Astrocyte (in vitro differentiated cells and primary cell): ENCODE measurements at regions not wholly inside any gene's neighbourhood (a gene's known extent, or its start where the extent isn't known, plus 50 kb on each side); places are given as distances from the start of the nearest gene placed in this dataset.

Experiments used
- DNase-seq: peaks from one replicate; pipeline ENCODE4 v3.0.0-alpha.2; 2010; ENCODE audit warnings: low read depth
- FAIRE-seq: peaks from 2 replicates; lab custom pipeline; 2011; peaks lifted over from hg19 to GRCh38; lab: Jason Lieb, UNC
- H2AFZ ChIP-seq: 2 replicates; pipeline ENCODE4 v1.6.0; 2012; ENCODE audit warnings: low read depth, low read length, inconsistent platforms
- H3K27ac ChIP-seq: 2 replicates; pipeline ENCODE4 v1.5.1; 2011; ENCODE audit warnings: low read depth, low read length, inconsistent platforms
- H3K27me3 ChIP-seq: 2 replicates; pipeline ENCODE4 v1.6.0; 2011; ENCODE audit warnings: low read length, inconsistent platforms; ENCODE audit not compliant: insufficient read depth
- H3K36me3 ChIP-seq: 2 replicates; pipeline ENCODE4 v1.5.1; 2011; ENCODE audit warnings: low read length, inconsistent platforms; ENCODE audit not compliant: insufficient read depth
- H3K4me1 ChIP-seq: 2 replicates; pipeline ENCODE4 v1.5.1; 2011; ENCODE audit warnings: low read length, inconsistent platforms; ENCODE audit not compliant: insufficient read depth
- H3K4me2 ChIP-seq: 2 replicates; pipeline ENCODE4 v1.6.0; 2012; ENCODE audit warnings: low read length, inconsistent platforms
- H3K4me3 ChIP-seq: 2 replicates; pipeline ENCODE4 v1.5.1; 2011; ENCODE audit warnings: low read depth, mild to moderate bottlenecking, low read length, inconsistent platforms; ENCODE audit not compliant: insufficient read depth
- H3K79me2 ChIP-seq: 2 replicates; pipeline ENCODE4 v1.6.0; 2012; ENCODE audit warnings: mild to moderate bottlenecking, low read length, inconsistent platforms; ENCODE audit not compliant: insufficient read depth
- H3K9ac ChIP-seq: 2 replicates; pipeline ENCODE4 v1.6.0; 2012; ENCODE audit warnings: mild to moderate bottlenecking, low read length, inconsistent platforms
- H3K9me3 ChIP-seq: 2 replicates; pipeline ENCODE4 v1.5.1; 2012; ENCODE audit warnings: low read depth, mild to moderate bottlenecking, low read length, inconsistent platforms; ENCODE audit not compliant: insufficient read depth
- H4K20me1 ChIP-seq: 2 replicates; pipeline ENCODE4 v1.6.0; 2012; ENCODE audit warnings: low read length, inconsistent platforms; ENCODE audit not compliant: insufficient read depth
- H3K27ac Mint-ChIP-seq: one replicate; pipeline ENCODE4 v1.8.0; 2021; ENCODE audit warnings: mild to moderate bottlenecking, mixed read lengths; ENCODE audit not compliant: unreplicated experiment
- H3K27me3 Mint-ChIP-seq: one replicate; pipeline ENCODE4 v1.8.0; 2021; ENCODE audit warnings: low read depth, mixed read lengths; ENCODE audit not compliant: unreplicated experiment
- H3K36me3 Mint-ChIP-seq: one replicate; pipeline ENCODE4 v1.8.0; 2021; ENCODE audit warnings: low read depth, mixed read lengths; ENCODE audit not compliant: unreplicated experiment
- H3K4me1 Mint-ChIP-seq: one replicate; pipeline ENCODE4 v1.8.0; 2021; ENCODE audit warnings: low read depth, mixed read lengths; ENCODE audit not compliant: unreplicated experiment
- H3K4me3 Mint-ChIP-seq: one replicate; pipeline ENCODE4 v1.8.0; 2021; ENCODE audit warnings: mild to moderate bottlenecking, moderate library complexity, mixed read lengths; ENCODE audit not compliant: unreplicated experiment
- H3K9me3 Mint-ChIP-seq: one replicate; pipeline ENCODE4 v1.8.0; 2021; ENCODE audit warnings: mild to moderate bottlenecking, mixed read lengths; ENCODE audit not compliant: unreplicated experiment
- EZH2 ChIP-seq: IDR thresholded peaks from 2 replicates; pipeline ENCODE4 v1.6.1; 2012; ENCODE audit warnings: mild to moderate bottlenecking, low read length, inconsistent platforms; ENCODE audit not compliant: insufficient read depth
- TF ChIP-seq, protein P1 (sequence below): IDR thresholded peaks from 2 replicates; pipeline ENCODE4 v1.5.1; 2011; ENCODE audit warnings: low read depth, mild to moderate bottlenecking, inconsistent platforms, low read length, moderate library complexity; ENCODE audit not compliant: insufficient read depth

DNA sequence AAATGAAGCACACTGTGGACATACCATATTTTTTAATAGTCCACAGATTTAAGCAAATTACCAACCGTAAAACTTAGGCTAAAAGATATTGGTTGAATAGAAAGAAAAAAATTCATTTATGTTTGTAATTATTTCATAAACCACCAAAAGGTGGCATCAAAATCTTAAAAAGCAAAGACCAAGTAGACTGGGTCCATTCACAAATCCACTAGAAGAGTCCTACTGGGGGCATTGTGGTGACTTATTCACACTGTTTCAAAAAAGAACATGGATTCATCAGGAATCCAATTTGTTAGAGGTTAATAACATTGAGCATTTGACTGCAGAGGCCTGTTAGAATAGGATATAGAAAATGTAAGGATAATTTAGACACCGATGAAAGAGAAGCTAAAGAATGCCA is 194.9 kb upstream of the KYNU start:
- Mint-ChIP-seq H3K36me3 (no peaks in the 10 kb centered on the region), H3K27ac (no peak overlapping the region), H3K27me3 (no peaks in the 10 kb centered on the region), H3K4me3 (no peak overlapping the region), H3K4me1 (no peaks in the 10 kb centered on the region), H3K9me3 (peaks cover 2% of the 10 kb centered on the region)
- no peak for TF ChIP-seq EZH2
- TF ChIP-seq, protein P1, sequence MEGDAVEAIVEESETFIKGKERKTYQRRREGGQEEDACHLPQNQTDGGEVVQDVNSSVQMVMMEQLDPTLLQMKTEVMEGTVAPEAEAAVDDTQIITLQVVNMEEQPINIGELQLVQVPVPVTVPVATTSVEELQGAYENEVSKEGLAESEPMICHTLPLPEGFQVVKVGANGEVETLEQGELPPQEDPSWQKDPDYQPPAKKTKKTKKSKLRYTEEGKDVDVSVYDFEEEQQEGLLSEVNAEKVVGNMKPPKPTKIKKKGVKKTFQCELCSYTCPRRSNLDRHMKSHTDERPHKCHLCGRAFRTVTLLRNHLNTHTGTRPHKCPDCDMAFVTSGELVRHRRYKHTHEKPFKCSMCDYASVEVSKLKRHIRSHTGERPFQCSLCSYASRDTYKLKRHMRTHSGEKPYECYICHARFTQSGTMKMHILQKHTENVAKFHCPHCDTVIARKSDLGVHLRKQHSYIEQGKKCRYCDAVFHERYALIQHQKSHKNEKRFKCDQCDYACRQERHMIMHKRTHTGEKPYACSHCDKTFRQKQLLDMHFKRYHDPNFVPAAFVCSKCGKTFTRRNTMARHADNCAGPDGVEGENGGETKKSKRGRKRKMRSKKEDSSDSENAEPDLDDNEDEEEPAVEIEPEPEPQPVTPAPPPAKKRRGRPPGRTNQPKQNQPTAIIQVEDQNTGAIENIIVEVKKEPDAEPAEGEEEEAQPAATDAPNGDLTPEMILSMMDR = no peak
- Histone ChIP-seq H2AFZ (no peak overlapping the region), H4K20me1 (no peaks in the 10 kb centered on the region), H3K4me1 (no peaks in the 10 kb centered on the region), H3K9me3 (no peaks in the 10 kb centered on the region), H3K9ac (no peak overlapping the region), H3K4me2 (no peak overlapping the region), H3K79me2 (no peaks in the 10 kb centered on the region), H3K36me3 (no peaks in the 10 kb centered on the region), H3K4me3 (no peak overlapping the region), H3K27ac (no peak overlapping the region), H3K27me3 (no peaks in the 10 kb centered on the region)
- DNase-seq (peak; percentile 10), FAIRE-seq (no peak)

DNA sequence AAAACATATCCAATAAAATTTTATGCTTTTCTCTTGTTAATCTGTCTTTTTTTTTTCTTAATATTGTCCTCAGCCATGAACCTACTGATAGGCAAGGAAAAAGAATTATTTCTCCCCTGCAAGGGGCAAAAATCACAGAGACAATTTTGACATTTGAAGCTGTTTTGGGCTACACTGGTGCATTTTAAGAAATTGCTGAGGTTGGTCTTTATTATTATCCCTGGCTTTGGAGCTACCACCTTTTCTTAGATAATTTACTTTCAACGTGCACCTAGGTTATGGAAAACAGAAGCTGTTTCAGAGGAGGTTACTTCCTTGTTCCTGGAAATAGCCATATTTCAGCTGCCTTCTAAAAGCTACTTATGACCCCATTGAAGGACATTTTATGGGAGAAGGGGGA is 195.5 kb upstream of the KYNU start:
- Mint-ChIP-seq H3K27ac (no peak overlapping the region), H3K4me3 (no peak overlapping the region), H3K36me3 (no peaks in the 10 kb centered on the region), H3K27me3 (no peaks in the 10 kb centered on the region), H3K4me1 (no peaks in the 10 kb centered on the region), H3K9me3 (peaks cover 2% of the 10 kb centered on the region)
- no peak overlapping the region for H3K4me2 ChIP-seq
- no peaks in the 10 kb centered on the region for H4K20me1 ChIP-seq
- no peak overlapping the region for H2AFZ ChIP-seq
- H3K79me2 ChIP-seq = no peaks in the 10 kb centered on the region
- H3K27ac ChIP-seq = no peak overlapping the region
- DNase-seq (no peak), FAIRE-seq (no peak)
- no peaks in the 10 kb centered on the region for H3K4me1 ChIP-seq
- no peaks in the 10 kb centered on the region for H3K9me3 ChIP-seq
- H3K4me3 ChIP-seq = no peak overlapping the region
- H3K36me3 ChIP-seq = no peaks in the 10 kb centered on the region
- H3K27me3 ChIP-seq = no peaks in the 10 kb centered on the region
- H3K9ac ChIP-seq = no peak overlapping the region
- TF ChIP-seq, protein P1 = no peak
- no peak for TF ChIP-seq EZH2

DNA sequence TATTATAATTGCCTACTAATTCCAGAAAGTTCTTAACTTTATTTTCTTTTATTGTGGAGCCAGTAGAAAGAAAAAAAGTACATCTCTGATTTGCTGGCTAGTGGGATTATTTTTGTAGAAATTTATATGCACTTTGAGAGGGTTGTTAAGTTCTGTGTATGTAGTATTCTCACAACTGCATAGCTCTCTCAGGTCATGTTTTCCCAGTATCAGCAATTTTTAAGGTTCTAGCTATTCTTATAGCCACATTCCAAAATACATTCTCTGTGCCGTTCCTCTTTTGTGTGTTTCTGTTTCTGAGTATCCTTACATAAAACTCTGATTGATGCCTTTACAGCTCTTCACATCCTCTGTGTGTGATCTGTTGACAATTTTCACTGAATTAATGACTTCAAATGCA is 199.3 kb upstream of the KYNU start:
- no peaks in the 10 kb centered on the region for H3K9me3 ChIP-seq
- H3K27me3 ChIP-seq = no peaks in the 10 kb centered on the region
- no peak for TF ChIP-seq EZH2
- TF ChIP-seq, protein P1 = no peak
- Mint-ChIP-seq H3K36me3 (no peaks in the 10 kb centered on the region), H3K27ac (no peak overlapping the region), H3K9me3 (no peaks in the 10 kb centered on the region), H3K27me3 (no peaks in the 10 kb centered on the region), H3K4me3 (no peak overlapping the region), H3K4me1 (no peaks in the 10 kb centered on the region)
- no peaks in the 10 kb centered on the region for H3K36me3 ChIP-seq
- H2AFZ ChIP-seq = no peak overlapping the region
- no peak overlapping the region for H3K4me2 ChIP-seq
- H3K4me3 ChIP-seq = no peak overlapping the region
- H3K4me1 ChIP-seq = no peaks in the 10 kb centered on the region
- H3K79me2 ChIP-seq = no peaks in the 10 kb centered on the region
- no peaks in the 10 kb centered on the region for H4K20me1 ChIP-seq
- no peak for DNase-seq
- no peak overlapping the region for H3K27ac ChIP-seq
- no peak overlapping the region for H3K9ac ChIP-seq
- FAIRE-seq = no peak
